Adipocyte (in vitro differentiated cells): ENCODE measurements at regions not wholly inside any gene's neighbourhood (a gene's known extent, or its start where the extent isn't known, plus 50 kb on each side); places are given as distances from the start of the nearest gene placed in this dataset.
A peak's percentile ranks its signal among the peaks of the same experiment; 100 is the strongest.
"Not testable (repeated sequence)": the region's sequence is repeated elsewhere in the genome, so short reads cannot be mapped to it uniquely, and the experiment has no call there.

Experiments used
- DNase-seq: peaks from one replicate; pipeline ENCODE4 v3.0.0-alpha.2; 2015; ENCODE audit warnings: low read depth
- H3K27me3 ChIP-seq: replicated peaks from 2 replicates; pipeline ENCODE4 v1.7.0; 2013; ENCODE audit warnings: mild to moderate bottlenecking, low read length, moderate library complexity; ENCODE audit not compliant: control insufficient read depth, insufficient read depth
- H3K36me3 ChIP-seq: 2 replicates; pipeline ENCODE4 v1.7.0; 2013; ENCODE audit warnings: low read length, mild to moderate bottlenecking, moderate library complexity; ENCODE audit not compliant: control insufficient read depth, insufficient read depth, severe bottlenecking
- H3K4me1 ChIP-seq: 2 replicates; pipeline ENCODE4 v1.7.0; 2013; ENCODE audit warnings: mild to moderate bottlenecking, low read length, moderate library complexity; ENCODE audit not compliant: control insufficient read depth, insufficient read depth
- H3K4me3 ChIP-seq: 2 replicates; pipeline ENCODE4 v1.7.0; 2013; ENCODE audit warnings: mild to moderate bottlenecking, low read length, moderate library complexity
- H3K9ac ChIP-seq: 2 replicates; pipeline ENCODE4 v1.7.0; 2013; ENCODE audit warnings: mild to moderate bottlenecking, low read length, moderate library complexity
- H3K9me3 ChIP-seq: 2 replicates; pipeline ENCODE4 v1.7.0; 2013; ENCODE audit warnings: mild to moderate bottlenecking, low read length, moderate library complexity; ENCODE audit not compliant: control insufficient read depth

DNA sequence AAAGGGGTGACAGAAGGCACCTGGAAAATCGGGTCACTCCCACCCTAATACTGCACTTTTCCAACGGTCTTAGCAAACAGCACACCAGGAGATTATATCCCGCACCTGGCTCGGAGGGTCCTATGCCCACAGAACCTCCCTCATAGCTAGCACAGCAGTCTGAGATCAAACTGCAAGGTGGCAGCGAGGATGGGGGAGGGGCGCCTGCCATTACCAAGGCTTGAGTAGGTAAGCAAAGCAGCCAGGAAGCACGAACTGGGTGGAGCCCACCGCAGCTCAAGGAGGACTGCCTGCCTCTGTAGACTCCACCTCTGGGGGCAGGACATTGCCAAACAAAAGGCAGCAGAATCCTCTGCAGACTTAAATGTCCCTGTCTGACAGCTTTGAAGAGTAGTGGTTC is 101.8 kb downstream of the TBX20 start:
- DNase-seq = not testable (repeated sequence)

GRCh38 chr7:35148030-35148429 is 105.9 kb downstream of the TBX20 start:
- not testable (repeated sequence) for H3K4me3 ChIP-seq, H3K27me3 ChIP-seq, H3K4me1 ChIP-seq, H3K9ac ChIP-seq, H3K9me3 ChIP-seq, H3K36me3 ChIP-seq
- peak; percentile 24 for DNase-seq

More for the DNA sequence above, 101.8 kb downstream of the TBX20 start:
- H3K4me3 ChIP-seq, H3K36me3 ChIP-seq, H3K9me3 ChIP-seq, H3K4me1 ChIP-seq, H3K27me3 ChIP-seq, H3K9ac ChIP-seq: not testable (repeated sequence)

DNA sequence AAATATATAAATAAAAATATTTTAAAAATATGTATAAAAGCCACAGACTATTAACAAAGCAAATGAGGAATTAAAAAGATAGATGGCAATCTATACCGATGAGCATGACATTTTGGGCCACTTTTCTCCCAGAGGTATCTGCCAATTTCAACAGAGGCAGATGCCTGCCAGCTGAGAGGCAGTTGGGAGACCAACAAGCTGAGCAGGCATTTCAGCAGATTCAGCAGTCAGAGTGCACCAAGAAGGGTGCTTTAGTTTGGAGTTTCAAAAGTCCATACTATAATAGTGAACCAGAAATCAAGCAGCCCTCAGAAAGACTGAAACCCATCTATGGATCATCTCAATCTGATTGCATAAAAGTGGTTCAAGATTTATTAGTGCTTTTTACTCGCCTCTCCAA is 104.8 kb upstream of the DPY19L1 start:
- not testable (repeated sequence) for DNase-seq, H3K9me3 ChIP-seq, H3K4me3 ChIP-seq, H3K9ac ChIP-seq, H3K27me3 ChIP-seq, H3K36me3 ChIP-seq, H3K4me1 ChIP-seq

- not testable (repeated sequence) for H3K27me3 ChIP-seq, H3K9me3 ChIP-seq, H3K9ac ChIP-seq, H3K4me3 ChIP-seq, H3K36me3 ChIP-seq, H3K4me1 ChIP-seq
- peak; percentile 16 for DNase-seq
Observed at GRCh38 chr7:35139281-35139680, 102.0 kb upstream of the DPY19L1 start.

- H3K36me3 ChIP-seq, H3K4me1 ChIP-seq, H3K9ac ChIP-seq, H3K4me3 ChIP-seq, H3K27me3 ChIP-seq, DNase-seq, H3K9me3 ChIP-seq: not testable (repeated sequence)
Observed at GRCh38 chr7:35133465-35133864, 96.2 kb upstream of the DPY19L1 start.

DNA sequence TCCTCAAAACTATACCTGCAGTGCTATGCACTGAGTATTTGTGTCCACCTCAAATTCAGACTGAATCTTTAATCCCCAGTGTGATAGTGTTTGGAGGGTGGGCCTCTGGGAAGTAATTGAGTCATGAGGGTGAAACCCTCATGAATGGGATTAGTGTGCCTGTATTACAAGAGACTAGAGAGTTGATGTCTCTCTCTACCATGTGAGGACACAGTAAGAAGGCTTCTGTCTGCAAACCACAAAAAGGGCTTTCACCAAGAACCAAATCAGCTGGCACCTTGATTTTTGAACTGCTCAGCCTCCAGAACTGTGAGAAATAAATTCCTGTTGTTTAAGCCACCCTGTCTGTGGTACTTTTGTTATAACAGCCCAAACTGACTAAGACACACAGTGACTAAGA is 95.7 kb upstream of the DPY19L1 start:
- H3K36me3 ChIP-seq, H3K9me3 ChIP-seq, H3K4me3 ChIP-seq, DNase-seq, H3K4me1 ChIP-seq, H3K27me3 ChIP-seq, H3K9ac ChIP-seq: not testable (repeated sequence)

GRCh38 chr7:35128662-35129061 is 91.4 kb upstream of the DPY19L1 start:
- H3K36me3 ChIP-seq, H3K9ac ChIP-seq, H3K9me3 ChIP-seq, H3K4me3 ChIP-seq, H3K4me1 ChIP-seq, DNase-seq, H3K27me3 ChIP-seq: not testable (repeated sequence)

- not testable (repeated sequence) for H3K4me3 ChIP-seq, DNase-seq, H3K36me3 ChIP-seq, H3K4me1 ChIP-seq, H3K9me3 ChIP-seq, H3K27me3 ChIP-seq, H3K9ac ChIP-seq
Observed at GRCh38 chr7:35118526-35118925, 81.2 kb upstream of the DPY19L1 start.

GRCh38 chr7:35106667-35107066 is 69.4 kb upstream of the DPY19L1 start:
- not testable (repeated sequence) for H3K27me3 ChIP-seq
- DNase-seq = peak; percentile 8

GRCh38 chr7:35105511-35105910 is 68.2 kb upstream of the DPY19L1 start:
- H3K9me3 ChIP-seq, H3K4me3 ChIP-seq, DNase-seq, H3K27me3 ChIP-seq, H3K9ac ChIP-seq, H3K36me3 ChIP-seq, H3K4me1 ChIP-seq: not testable (repeated sequence)

More at GRCh38 chr7:35106667-35107066, 69.4 kb upstream of the DPY19L1 start:
- H3K9me3 ChIP-seq, H3K9ac ChIP-seq, H3K4me1 ChIP-seq, H3K4me3 ChIP-seq, H3K36me3 ChIP-seq: not testable (repeated sequence)

DNA sequence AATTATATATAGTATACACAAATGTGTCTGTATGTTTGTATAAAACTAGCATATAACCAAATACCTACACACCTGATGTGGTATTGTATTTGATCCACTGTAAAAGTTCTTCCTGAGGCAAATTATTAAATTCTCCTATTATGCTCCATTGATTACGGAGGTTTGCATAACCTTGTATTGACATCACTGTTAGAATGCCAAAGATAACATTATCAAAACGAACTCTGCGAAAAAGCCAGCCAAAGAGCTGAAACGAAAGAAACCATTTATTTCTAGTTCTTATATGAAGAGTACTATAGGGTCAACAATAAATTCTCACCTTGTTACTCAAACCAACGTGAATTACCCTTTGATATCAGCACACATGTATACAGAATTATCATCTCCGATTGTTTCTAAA is 65.6 kb upstream of the DPY19L1 start:
- H3K4me3 ChIP-seq, DNase-seq, H3K9ac ChIP-seq, H3K4me1 ChIP-seq, H3K36me3 ChIP-seq, H3K9me3 ChIP-seq, H3K27me3 ChIP-seq: not testable (repeated sequence)

DNA sequence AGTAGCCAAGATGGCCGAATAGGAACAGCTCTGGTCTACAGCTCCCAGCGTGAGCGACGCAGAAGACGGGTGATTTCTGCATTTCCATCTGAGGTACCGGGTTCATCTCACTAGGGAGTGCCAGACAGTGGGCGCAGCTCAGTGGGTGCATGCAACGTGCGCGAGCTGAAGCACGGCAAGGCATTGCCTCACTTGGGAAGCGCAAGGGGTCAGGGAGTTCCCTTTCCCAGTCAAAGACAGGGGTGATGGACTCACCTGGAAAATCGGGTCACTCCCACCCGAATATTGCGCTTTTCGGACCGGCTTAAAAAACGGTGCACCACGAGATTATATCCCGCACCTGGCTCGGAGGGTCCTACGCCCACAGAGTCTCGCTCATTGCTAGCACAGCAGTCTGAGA is 55.7 kb upstream of the DPY19L1 start:
- DNase-seq, H3K9me3 ChIP-seq, H3K4me1 ChIP-seq, H3K4me3 ChIP-seq, H3K9ac ChIP-seq, H3K36me3 ChIP-seq, H3K27me3 ChIP-seq: not testable (repeated sequence)
